H1 (cell line): ENCODE measurements at regions not wholly inside any gene's neighbourhood (a gene's known extent, or its start where the extent isn't known, plus 50 kb on each side); places are given as distances from the start of the nearest gene placed in this dataset.

Experiments used
- CTCF ChIA-PET: fragments of 300-600 bp; sonication (Branson Sonifier 250); formaldehyde crosslinking; loops from one replicate; lab custom pipeline; 2021; ENCODE audit not compliant: partially characterized antibody; lab: Charles Lee
- POLR2A ChIA-PET: fragments of 300-600 bp; sonication (Branson Sonifier 250); formaldehyde crosslinking; loops from one replicate; lab custom pipeline; 2021; ENCODE audit warnings: inconsistent platforms; ENCODE audit not compliant: partially characterized antibody; lab: Charles Lee
- DNase-seq, 2 experiments: peaks; one replicate each; pipeline versions ENCODE4 v3.0.0 to v3.0.0-alpha.2; 2010 to 2022; ENCODE audit warnings: low spot score in 2 of 2, low read depth in 1 of 2, mixed read lengths in 1 of 2
- FAIRE-seq: peaks from 2 replicates; lab custom pipeline; 2011; peaks lifted over from hg19 to GRCh38; lab: Jason Lieb, UNC
- H2AFZ ChIP-seq: 2 replicates; pipeline ENCODE4 v1.8.1; 2012; ENCODE audit warnings: low read length, inconsistent platforms
- H2AK5ac ChIP-seq: 2 replicates; pipeline ENCODE4 v1.6.1; 2013; ENCODE audit warnings: low read depth, low read length
- H2BK120ac ChIP-seq: replicated peaks from 2 replicates; pipeline ENCODE3; 2013; ENCODE audit warnings: low read depth, low read length, inconsistent platforms
- H2BK12ac ChIP-seq: 2 replicates; pipeline ENCODE4 v1.6.1; 2013; ENCODE audit warnings: low read depth, low read length
- H2BK15ac ChIP-seq: 2 replicates; pipeline ENCODE4 v1.6.1; 2013; ENCODE audit warnings: low read length
- H2BK20ac ChIP-seq: 2 replicates; pipeline ENCODE4 v1.6.1; 2013; ENCODE audit warnings: low read length
- H2BK5ac ChIP-seq: 2 replicates; pipeline ENCODE4 v1.6.1; 2013; ENCODE audit warnings: low read depth, low read length
- H3K14ac ChIP-seq: 2 replicates; pipeline ENCODE4 v1.6.1; 2013; ENCODE audit warnings: inconsistent platforms; ENCODE audit not compliant: insufficient read length
- H3K18ac ChIP-seq: 2 replicates; pipeline ENCODE4 v1.6.1; 2013; ENCODE audit warnings: low read length; ENCODE audit errors: extremely low read depth
- H3K23ac ChIP-seq: 2 replicates; pipeline ENCODE4 v1.6.1; 2013; ENCODE audit warnings: inconsistent platforms; ENCODE audit not compliant: insufficient read length
- H3K23me2 ChIP-seq: 2 replicates; pipeline ENCODE4 v1.6.1; 2013; ENCODE audit warnings: low read depth, low read length
- H3K27ac ChIP-seq: 2 replicates; pipeline ENCODE4 v1.6.1; 2011; ENCODE audit warnings: low read depth, low read length, inconsistent platforms
- H3K27me3 ChIP-seq, 4 experiments: replicated peaks in 1 of 4; 1 replicate in 1 of 4; 2 replicates in 3 of 4; pipeline versions ENCODE4 v1.6.1 to v1.8.1; 2011 to 2013; ENCODE audit warnings: low read length in 3 of 4, mild to moderate bottlenecking in 3 of 4, inconsistent platforms in 2 of 4, mixed read lengths in 2 of 4, moderate library complexity in 1 of 4; ENCODE audit not compliant: control insufficient read depth in 3 of 4, insufficient read depth in 3 of 4; ENCODE audit errors: extremely low read depth in 1 of 4
- H3K36me3 ChIP-seq, 4 experiments: 2 replicates each; pipeline versions ENCODE4 v1.6.1 to v1.8.1; 2011 to 2013; ENCODE audit warnings: mild to moderate bottlenecking in 4 of 4, low read length in 3 of 4, moderate library complexity in 2 of 4, control low read depth in 1 of 4, inconsistent platforms in 1 of 4; ENCODE audit not compliant: insufficient read depth in 4 of 4, control insufficient read depth in 2 of 4
- H3K4ac ChIP-seq: replicated peaks from 2 replicates; pipeline ENCODE3; 2013; ENCODE audit warnings: low read length, low read depth, mixed read lengths, inconsistent platforms; ENCODE audit not compliant: insufficient read length
- H3K4me1 ChIP-seq, 4 experiments: replicated peaks in 1 of 4; 1 replicate in 1 of 4; 2 replicates in 3 of 4; pipeline versions ENCODE4 v1.6.1 to v1.8.1; 2011 to 2013; ENCODE audit warnings: low read length in 3 of 4, inconsistent platforms in 2 of 4, mixed read lengths in 1 of 4; ENCODE audit not compliant: insufficient read depth in 4 of 4, control insufficient read depth in 3 of 4
- H3K4me2 ChIP-seq, 2 experiments: 2 replicates each; pipeline versions ENCODE4 v1.6.1 to v1.8.1; 2011 to 2013; ENCODE audit warnings: low read depth in 2 of 2, low read length in 2 of 2, control low read depth in 1 of 2, inconsistent platforms in 1 of 2, mild to moderate bottlenecking in 1 of 2; ENCODE audit not compliant: insufficient read depth in 1 of 2
- H3K4me3 ChIP-seq, 4 experiments: fragments of 200-600, 300-600 bp in 1 of 4; sonication (generic), shearing (Covaris generic), sonication (Bioruptor Twin) in 1 of 4; 2 replicates each; pipeline versions ENCODE4 v1.5.1 to v1.8.1; 2011 to 2016; ENCODE audit warnings: low read length in 4 of 4, low read depth in 3 of 4, control low read depth in 2 of 4, inconsistent platforms in 2 of 4, mild to moderate bottlenecking in 2 of 4, mixed read lengths in 1 of 4, moderate library complexity in 1 of 4; ENCODE audit not compliant: insufficient read depth in 2 of 4; ENCODE audit errors: extremely low read depth in 1 of 4
- H3K56ac ChIP-seq: replicated peaks from 2 replicates; pipeline ENCODE3; 2013; ENCODE audit warnings: low read depth, mild to moderate bottlenecking, mixed read lengths, low read length, inconsistent platforms; ENCODE audit not compliant: insufficient read length
- H3K79me1 ChIP-seq: 2 replicates; pipeline ENCODE4 v1.6.1; 2013; ENCODE audit warnings: low read depth, low read length, control low read depth
- H3K79me2 ChIP-seq, 2 experiments: 2 replicates each; pipeline versions ENCODE4 v1.6.1 to v1.8.1; 2012 to 2013; ENCODE audit warnings: low read length in 2 of 2, mild to moderate bottlenecking in 2 of 2, inconsistent platforms in 1 of 2; ENCODE audit not compliant: insufficient read depth in 2 of 2, control insufficient read depth in 1 of 2
- H3K9ac ChIP-seq, 4 experiments: replicated peaks in 1 of 4; 1 replicate in 1 of 4; 2 replicates in 3 of 4; pipeline versions ENCODE4 v1.6.1 to v1.8.1; 2011 to 2013; ENCODE audit warnings: low read depth in 3 of 4, low read length in 3 of 4, control low read depth in 2 of 4, mild to moderate bottlenecking in 2 of 4, moderate library complexity in 2 of 4, inconsistent platforms in 1 of 4; ENCODE audit errors: extremely low read depth in 1 of 4
- H3K9me3 ChIP-seq, 2 experiments: 2 replicates each; pipeline versions ENCODE4 v1.6.1 to v1.8.1; 2012 to 2013; ENCODE audit warnings: mild to moderate bottlenecking in 2 of 2, moderate library complexity in 2 of 2, control low read depth in 1 of 2, inconsistent platforms in 1 of 2, low read depth in 1 of 2, low read length in 1 of 2, mixed read lengths in 1 of 2; ENCODE audit not compliant: insufficient read depth in 2 of 2
- H4K20me1 ChIP-seq, 2 experiments: replicated peaks in 1 of 2; 2 replicates each; pipeline versions ENCODE3 to v1.8.1; 2011 to 2013; ENCODE audit warnings: inconsistent platforms in 2 of 2, low read length in 2 of 2, mild to moderate bottlenecking in 1 of 2; ENCODE audit not compliant: insufficient read depth in 2 of 2, control insufficient read depth in 1 of 2
- H4K5ac ChIP-seq: 2 replicates; pipeline ENCODE4 v1.6.1; 2013; ENCODE audit warnings: low read length, low read depth, mixed read lengths, inconsistent platforms; ENCODE audit not compliant: insufficient read length
- H4K8ac ChIP-seq: 2 replicates; pipeline ENCODE4 v1.8.0; 2013; ENCODE audit warnings: mild to moderate bottlenecking, moderate library complexity, low read length, inconsistent platforms; ENCODE audit not compliant: insufficient read depth; ENCODE audit errors: extremely low read depth
- H4K91ac ChIP-seq: replicated peaks from 2 replicates; pipeline ENCODE3; 2013; ENCODE audit warnings: low read length, mixed read lengths, inconsistent platforms; ENCODE audit not compliant: insufficient read length
- RNF2 ChIP-seq: fragments of 200-900, 300-1000 bp; sonication (generic); IDR thresholded peaks from 2 replicates; pipeline ENCODE4 v1.7.1; 2016; ENCODE audit warnings: borderline replicate concordance, low read depth, mild to moderate bottlenecking, antibody characterized with exemption, low read length; ENCODE audit not compliant: poor library complexity, severe bottlenecking; ENCODE audit errors: missing control alignments
- WGBS, 2 experiments: shearing (Covaris generic) in 1 of 2; methylation state at CpG; one replicate each; pipeline versions ENCODE4 v1.1.6 to v1.1.7; 2013 to 2015; ENCODE audit warnings: low lambda C conversion rate in 2 of 2, mixed read lengths in 2 of 2, inconsistent platforms in 1 of 2, low coverage in 1 of 2, missing lambda C conversion rate in 1 of 2; ENCODE audit not compliant: insufficient replicate concordance in 2 of 2, insufficient coverage in 1 of 2, insufficient read length in 1 of 2; ENCODE audit errors: extremely low coverage in 1 of 2, missing lambda C conversion rate in 1 of 2; 5-methylcytosine and 5-hydroxymethylcytosine counted together

DNA sequence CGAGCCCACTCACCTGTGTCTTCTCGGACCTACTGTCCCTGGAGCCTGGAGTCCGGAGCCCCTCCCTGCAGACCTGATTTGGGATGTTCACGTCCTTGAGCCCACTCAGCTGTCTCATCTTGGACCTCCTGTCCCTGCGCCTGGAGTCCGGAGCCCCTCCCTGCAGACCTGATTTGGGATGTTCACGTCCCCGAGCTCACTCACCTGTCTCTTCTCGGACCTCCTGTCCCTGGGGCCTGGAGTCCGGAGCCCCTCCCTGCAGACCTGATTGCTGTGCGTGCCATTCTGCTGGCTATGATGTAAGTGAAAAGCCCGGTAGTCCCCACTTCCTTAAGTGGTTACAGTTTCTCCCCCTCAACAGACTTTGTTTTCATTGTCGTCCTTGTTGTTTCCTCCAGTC, 867.1 kb downstream of the BRD1 start:
- peaks cover 2 to 8% (median 5%) of the 10 kb centered on the region in 4 experiments; a peak in 5 of 7 replicates for H3K4me1 ChIP-seq
- H3K79me2 ChIP-seq = no peaks in the 10 kb centered on the region
- no peak overlapping the region for H4K5ac ChIP-seq
- no peaks in the 10 kb centered on the region for H3K79me1 ChIP-seq
- no peak overlapping the region for H3K4ac ChIP-seq
- peak overlapping the region; percentile 32; the same call in 1 of the 2 replicates for H2BK12ac ChIP-seq
- H3K27me3 ChIP-seq = no peaks in the 10 kb centered on the region
- no peak overlapping the region; the same call in 1 of the 2 replicates for H2BK15ac ChIP-seq
- no peaks in the 10 kb centered on the region for H3K9me3 ChIP-seq
- DNase-seq (no peak), FAIRE-seq (no peak)
- TF ChIP-seq RNF2 = no peak
- H3K27ac ChIP-seq = no peak overlapping the region
- 0 out of 2 replicates have a peak overlapping the region, but pooled peaks have one; percentile 61 for H2AK5ac ChIP-seq
- CTCF ChIA-PET = interaction anchor here (1.4 kb wide), 1 partner anchor 17 kb away, joined by 3 read pairs; no protein-coding TSS in a partner anchor
- H3K14ac ChIP-seq = no peak overlapping the region
- no peaks in the 10 kb centered on the region; a peak in 1 of 8 replicates for H3K36me3 ChIP-seq
- H4K20me1 ChIP-seq = peaks cover 0 to 8% of the 10 kb centered on the region in 2 experiments
- no peak overlapping the region for H4K8ac ChIP-seq
- POLR2A ChIA-PET = no interaction called here
- no peak overlapping the region for H2AFZ ChIP-seq
- H3K4me2 ChIP-seq = 0 out of 4 replicates have a peak overlapping the region, but pooled peaks of 1 of the 2 experiments have one; percentile 23
- H3K9ac ChIP-seq = no peak overlapping the region
- no peak overlapping the region for H2BK20ac ChIP-seq
- H2BK120ac ChIP-seq = no peak overlapping the region
- H3K56ac ChIP-seq = no peak overlapping the region
- no peak overlapping the region for H3K18ac ChIP-seq
- WGBS, 2 experiments = 89% methylated on average over 11 of the region's 13 CpGs; no CpG with 5 or more reads in 1 of the 2 experiments
- H3K23me2 ChIP-seq = peaks cover 11% of the 10 kb centered on the region; the same call in 1 of the 2 replicates
- no peak overlapping the region for H3K23ac ChIP-seq
- no peak overlapping the region for H3K4me3 ChIP-seq
- no peak overlapping the region for H4K91ac ChIP-seq
- H2BK5ac ChIP-seq = no peak overlapping the region
